ENCODE measurements at regions not wholly inside any gene's neighbourhood (a gene's known extent, or its start where the extent isn't known, plus 50 kb on each side); places are given as distances from the start of the nearest gene placed in this dataset.

DNA sequence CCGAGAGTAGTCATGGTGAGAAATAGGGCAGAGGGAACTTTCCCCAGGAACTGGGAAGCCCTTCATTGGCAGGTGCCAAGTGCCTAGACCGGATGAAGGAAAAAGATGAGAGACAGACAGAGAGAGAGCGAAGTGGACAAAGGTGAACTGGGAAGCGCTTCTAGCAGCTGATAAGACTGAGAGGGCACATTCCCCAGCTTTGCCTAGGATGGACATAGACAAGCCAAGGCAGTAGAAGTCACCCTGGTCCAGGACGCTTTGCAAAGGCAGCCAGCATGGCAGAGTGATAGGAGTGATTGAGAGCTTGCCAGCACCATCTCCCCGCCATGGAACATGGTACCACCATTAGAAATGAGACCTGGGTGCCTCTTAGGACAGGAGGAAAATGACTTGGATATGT lies 372.8 kb upstream of the MGMT start (continued):
- TF ChIP-seq, protein P1, sequence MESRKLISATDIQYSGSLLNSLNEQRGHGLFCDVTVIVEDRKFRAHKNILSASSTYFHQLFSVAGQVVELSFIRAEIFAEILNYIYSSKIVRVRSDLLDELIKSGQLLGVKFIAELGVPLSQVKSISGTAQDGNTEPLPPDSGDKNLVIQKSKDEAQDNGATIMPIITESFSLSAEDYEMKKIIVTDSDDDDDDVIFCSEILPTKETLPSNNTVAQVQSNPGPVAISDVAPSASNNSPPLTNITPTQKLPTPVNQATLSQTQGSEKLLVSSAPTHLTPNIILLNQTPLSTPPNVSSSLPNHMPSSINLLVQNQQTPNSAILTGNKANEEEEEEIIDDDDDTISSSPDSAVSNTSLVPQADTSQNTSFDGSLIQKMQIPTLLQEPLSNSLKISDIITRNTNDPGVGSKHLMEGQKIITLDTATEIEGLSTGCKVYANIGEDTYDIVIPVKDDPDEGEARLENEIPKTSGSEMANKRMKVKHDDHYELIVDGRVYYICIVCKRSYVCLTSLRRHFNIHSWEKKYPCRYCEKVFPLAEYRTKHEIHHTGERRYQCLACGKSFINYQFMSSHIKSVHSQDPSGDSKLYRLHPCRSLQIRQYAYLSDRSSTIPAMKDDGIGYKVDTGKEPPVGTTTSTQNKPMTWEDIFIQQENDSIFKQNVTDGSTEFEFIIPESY (IDR thresholded peaks at IDR 0.05; ENCODE audit: extremely low read depth, insufficient replicate concordance, low read length) = no peak
- TF ChIP-seq EGR1 (IDR thresholded peaks at IDR 0.05; ENCODE audit: low read depth) = no peak
- TF ChIP-seq CTCF (IDR thresholded peaks at IDR 0.05 in 2 of 3, conservative IDR thresholded peaks at IDR 0.05 in 1 of 3; ENCODE audit: borderline replicate concordance in 1 of 3, insufficient read depth in 1 of 3, low read depth in 2 of 3, low read length in 2 of 3) = no peak
- TF ChIP-seq MAX (IDR thresholded peaks at IDR 0.05) = no peak
- TF ChIP-seq FOSL1 (IDR thresholded peaks at IDR 0.05; ENCODE audit: low read depth) = no peak
- TF ChIP-seq, protein P2, sequence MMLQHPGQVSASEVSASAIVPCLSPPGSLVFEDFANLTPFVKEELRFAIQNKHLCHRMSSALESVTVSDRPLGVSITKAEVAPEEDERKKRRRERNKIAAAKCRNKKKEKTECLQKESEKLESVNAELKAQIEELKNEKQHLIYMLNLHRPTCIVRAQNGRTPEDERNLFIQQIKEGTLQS (IDR thresholded peaks at IDR 0.05) = no peak
- TF ChIP-seq EZH2 (IDR thresholded peaks at IDR 0.05) = no peak
- no peak for TF ChIP-seq ZNF274 (IDR thresholded peaks at IDR 0.05; ENCODE audit: low read depth, low read length)
- TF ChIP-seq RAD21 (IDR thresholded peaks at IDR 0.05; ENCODE audit: low read depth) = no peak

DNA sequence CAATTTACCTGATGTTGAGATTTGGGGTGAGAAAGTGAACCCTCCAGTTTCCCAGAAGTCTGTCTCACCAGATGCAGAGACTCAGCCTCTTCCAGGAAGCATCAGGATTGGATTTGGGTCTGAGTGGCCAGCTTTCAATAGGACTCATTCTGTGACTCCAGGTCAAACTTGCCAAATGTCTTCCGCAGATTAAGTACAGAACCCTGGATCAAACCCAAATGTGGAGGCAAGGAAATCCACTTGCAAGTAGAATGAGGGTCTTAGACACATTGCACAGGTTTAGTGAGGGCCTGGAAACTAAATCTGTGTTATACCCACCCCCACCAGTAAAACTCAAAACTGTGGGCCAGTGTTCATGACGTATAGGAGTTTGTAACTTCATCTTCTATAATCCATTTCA lies 372.2 kb upstream of the MGMT start:
- no peak overlapping the region for H3K4me3 ChIP-seq (replicated peaks in 1 of 2; ENCODE audit: low read depth in 1 of 2, low read length in 2 of 2)
- no peaks in the 10 kb centered on the region for H3K27me3 ChIP-seq (ENCODE audit: insufficient read depth, low read length)
- H3K9me2 ChIP-seq (ENCODE audit: insufficient read depth) = no peaks in the 10 kb centered on the region
- H3K4me2 ChIP-seq (ENCODE audit: low read length) = no peak overlapping the region
- DNase-seq (ENCODE audit: low read depth, low spot score) = no peak
- H4K20me1 ChIP-seq (ENCODE audit: insufficient read depth) = no peaks in the 10 kb centered on the region
- H3K9ac ChIP-seq (ENCODE audit: low read length) = no peak overlapping the region
- ATAC-seq = no peak
- POLR2A ChIA-PET = no interaction called here
- no peaks in the 10 kb centered on the region for H3K79me2 ChIP-seq (ENCODE audit: insufficient read depth, low read length)
- H2AFZ ChIP-seq (ENCODE audit: low read depth, low read length, poor library complexity, severe bottlenecking) = no peak overlapping the region
- RAD21 ChIA-PET (ENCODE audit: low non-redundant PET in 1 of 2, low total read pairs in 2 of 2, uncharacterized antibody in 2 of 2, unreplicated experiment in 2 of 2) = no interaction called here
- H3K4me1 ChIP-seq (ENCODE audit: control insufficient read depth in 1 of 2, insufficient read depth in 2 of 2, low read length in 2 of 2) = no peaks in the 10 kb centered on the region
- H3K9me3 ChIP-seq (ENCODE audit: control insufficient read depth in 1 of 2, insufficient read depth in 1 of 2, low read depth in 1 of 2, low read length in 2 of 2) = peaks cover 7 to 14% of the 10 kb centered on the region in 2 experiments; a peak in 2 of 4 replicates
- CTCF ChIA-PET = no interaction called here
- H3K27ac ChIP-seq (ENCODE audit: low read depth, low read length) = no peak overlapping the region
- intact Hi-C loops (cut with micrococcal nuclease) = no loop called here
- no peaks in the 10 kb centered on the region for H3K36me3 ChIP-seq (ENCODE audit: control insufficient read depth in 1 of 2, insufficient read depth in 2 of 2, low read length in 2 of 2)
- BruUV-seq (replicated peaks) = no TSS peak
- TF ChIP-seq POLR2A (IDR thresholded peaks at IDR 0.05; ENCODE audit: borderline replicate concordance, extremely low read depth, insufficient read depth, insufficient read length) (no peak), SIN3A (IDR thresholded peaks at IDR 0.05; ENCODE audit: low read depth) (no peak), CEBPB (IDR thresholded peaks at IDR 0.05; ENCODE audit: low read depth) (no peak), SP1 (IDR thresholded peaks at IDR 0.05; ENCODE audit: low read depth) (no peak), ELF1 (IDR thresholded peaks at IDR 0.05; ENCODE audit: borderline replicate concordance, low read depth) (no peak), ZNF274 (IDR thresholded peaks at IDR 0.05; ENCODE audit: low read depth, low read length) (no peak), JUND (IDR thresholded peaks at IDR 0.05) (no peak), FOSL1 (IDR thresholded peaks at IDR 0.05; ENCODE audit: low read depth) (no peak), EZH2phosphoT487 (IDR thresholded peaks at IDR 0.05; ENCODE audit: borderline replicate concordance) (no peak), RAD21 (IDR thresholded peaks at IDR 0.05; ENCODE audit: low read depth) (no peak), SRF (IDR thresholded peaks at IDR 0.05; ENCODE audit: low read depth) (no peak), CBX3 (IDR thresholded peaks at IDR 0.05; ENCODE audit: low read depth) (no peak), CTCF (IDR thresholded peaks at IDR 0.05 in 2 of 3, conservative IDR thresholded peaks at IDR 0.05 in 1 of 3; ENCODE audit: borderline replicate concordance in 1 of 3, insufficient read depth in 1 of 3, low read depth in 2 of 3, low read length in 2 of 3) (no peak), MAX (IDR thresholded peaks at IDR 0.05) (no peak)
